ENCODE measurements at regions not wholly inside any gene's neighbourhood (a gene's known extent, or its start where the extent isn't known, plus 50 kb on each side); places are given as distances from the start of the nearest gene placed in this dataset.

- TF ChIP-seq CTCF (IDR thresholded peaks at IDR 0.05) (no peak), EZH2 (IDR thresholded peaks at IDR 0.05) (no peak), EZH2phosphoT487 (IDR thresholded peaks at IDR 0.05) (no peak)
These were observed 932.9 kb downstream of the ADGRL2 start for GRCh38 chr1:82733645-82734044.
